GM23248 (cell line): ENCODE measurements at regions not wholly inside any gene's neighbourhood (a gene's known extent, or its start where the extent isn't known, plus 50 kb on each side); places are given as distances from the start of the nearest gene placed in this dataset.

Experiments
- EZH2 ChIP-seq: fragments of 200-600 bp; sonication (generic); IDR thresholded peaks from 2 replicates; pipeline ENCODE4 v1.6.1; 2018; ENCODE audit warnings: antibody characterized with exemption, mild to moderate bottlenecking; ENCODE audit not compliant: insufficient read depth, poor library complexity, severe bottlenecking
- EZH2phosphoT487 ChIP-seq: fragments of 200-600 bp; sonication (generic); IDR thresholded peaks from 2 replicates; pipeline ENCODE4 v1.6.1; 2018; ENCODE audit warnings: antibody characterized with exemption, moderate library complexity, mild to moderate bottlenecking, low read depth; ENCODE audit not compliant: insufficient read depth

GRCh38 chr14:48857366-48857765 lies 728.8 kb downstream of the RPS29 start:
- no peak for TF ChIP-seq EZH2
- no peak for TF ChIP-seq EZH2phosphoT487
